OCI-LY1 (cell line): ENCODE measurements at regions not wholly inside any gene's neighbourhood (a gene's known extent, or its start where the extent isn't known, plus 50 kb on each side); places are given as distances from the start of the nearest gene placed in this dataset.

Source experiments
- H2AFZ ChIP-seq: fragments of 200-600 bp; sonication (generic), shearing (Covaris generic); 2 replicates; pipeline ENCODE4 v1.6.0; 2014; ENCODE audit warnings: antibody characterized with exemption, mild to moderate bottlenecking, low read length
- H3F3A ChIP-seq: fragments of 200-600 bp; sonication (generic), shearing (Covaris generic); 2 replicates; pipeline ENCODE4 v1.6.0; 2014; ENCODE audit warnings: mild to moderate bottlenecking, antibody characterized with exemption, low read length, moderate library complexity; ENCODE audit not compliant: insufficient read depth
- H3K27ac ChIP-seq: fragments of 200-600 bp; sonication (generic); 2 replicates; pipeline ENCODE4 v1.5.1; 2014; ENCODE audit warnings: low read length, mixed run types, mild to moderate bottlenecking, low read depth; ENCODE audit not compliant: poor library complexity, severe bottlenecking
- H3K27me3 ChIP-seq: fragments of 200-600 bp; sonication (generic); 2 replicates; pipeline ENCODE4 v1.6.0; 2014; ENCODE audit warnings: antibody characterized with exemption, mild to moderate bottlenecking, low read length, moderate library complexity; ENCODE audit not compliant: insufficient read depth
- H3K36me3 ChIP-seq: fragments of 200-600 bp; sonication (generic); 2 replicates; pipeline ENCODE4 v1.6.1; 2014; ENCODE audit warnings: mild to moderate bottlenecking, antibody characterized with exemption, low read length, moderate library complexity, mixed read lengths; ENCODE audit not compliant: insufficient read depth
- H3K4me1 ChIP-seq: fragments of 200-600 bp; sonication (generic); 2 replicates; pipeline ENCODE4 v1.5.1; 2014; ENCODE audit warnings: mild to moderate bottlenecking, low read length, moderate library complexity; ENCODE audit not compliant: insufficient read depth, severe bottlenecking
- H3K4me2 ChIP-seq: fragments of 200-600 bp; sonication (generic), shearing (Covaris generic); 2 replicates; pipeline ENCODE4 v1.6.1; 2014; ENCODE audit warnings: low read length
- H3K4me3 ChIP-seq: fragments of 200-600 bp; sonication (generic); 2 replicates; pipeline ENCODE4 v1.5.1; 2014; ENCODE audit warnings: low read length, low read depth, mild to moderate bottlenecking, mixed read lengths; ENCODE audit not compliant: poor library complexity, severe bottlenecking
- H3K79me2 ChIP-seq: fragments of 200-600 bp; shearing (Covaris generic); 2 replicates; pipeline ENCODE4 v1.6.1; 2016; ENCODE audit warnings: mixed run types, low read length, mixed read lengths; ENCODE audit not compliant: insufficient read depth
- H3K9ac ChIP-seq: fragments of 200-600 bp; sonication (generic), shearing (Covaris generic); 2 replicates; pipeline ENCODE4 v1.6.1; 2014; ENCODE audit warnings: mild to moderate bottlenecking, low read length, mixed read lengths
- H3K9me2 ChIP-seq: fragments of 200-600 bp; sonication (generic), shearing (Covaris generic); 2 replicates; pipeline ENCODE4 v1.6.1; 2014; ENCODE audit warnings: low read depth, mild to moderate bottlenecking, low read length, mixed read lengths
- H3K9me3 ChIP-seq: fragments of 200-600 bp; shearing (Covaris generic); 2 replicates; pipeline ENCODE4 v1.6.1; 2014; ENCODE audit warnings: low read length, mixed read lengths
- H4K20me1 ChIP-seq: fragments of 200-600 bp; sonication (generic), shearing (Covaris generic); 2 replicates; pipeline ENCODE4 v1.6.0; 2016; ENCODE audit warnings: mild to moderate bottlenecking, low read length; ENCODE audit not compliant: insufficient read depth
- EZH2 ChIP-seq: fragments of 200-600 bp; sonication (generic), shearing (Covaris generic); IDR thresholded peaks from 2 replicates; pipeline ENCODE4 v1.8.0; 2017; ENCODE audit warnings: borderline replicate concordance, mixed run types, mild to moderate bottlenecking, antibody characterized with exemption, low read length, moderate library complexity, mixed read lengths
- TF ChIP-seq, protein P1 (sequence below): fragments of 200-600 bp; sonication (generic), shearing (Covaris generic); IDR thresholded peaks from 2 replicates; pipeline ENCODE4 v1.5.1; 2017; ENCODE audit warnings: mild to moderate bottlenecking, antibody characterized with exemption, low read length, moderate library complexity, mixed read lengths

GRCh38 chr16:63922560-63922959 is 1199.3 kb downstream of the CDH11 start:
- Histone ChIP-seq H3K4me3 (no peak overlapping the region), H3K9ac (no peak overlapping the region), H3K36me3 (no peaks in the 10 kb centered on the region), H3K27ac (no peak overlapping the region), H3K4me2 (no peak overlapping the region), H2AFZ (no peak overlapping the region), H3K27me3 (no peaks in the 10 kb centered on the region), H3F3A (no peaks in the 10 kb centered on the region), H3K4me1 (peaks cover 5% of the 10 kb centered on the region), H3K79me2 (no peaks in the 10 kb centered on the region), H3K9me2 (no peaks in the 10 kb centered on the region), H4K20me1 (no peaks in the 10 kb centered on the region), H3K9me3 (0 out of 2 replicates have a peak, but pooled peaks cover 4% of the 10 kb centered on the region)
- no peak for TF ChIP-seq EZH2
- TF ChIP-seq, protein P1, sequence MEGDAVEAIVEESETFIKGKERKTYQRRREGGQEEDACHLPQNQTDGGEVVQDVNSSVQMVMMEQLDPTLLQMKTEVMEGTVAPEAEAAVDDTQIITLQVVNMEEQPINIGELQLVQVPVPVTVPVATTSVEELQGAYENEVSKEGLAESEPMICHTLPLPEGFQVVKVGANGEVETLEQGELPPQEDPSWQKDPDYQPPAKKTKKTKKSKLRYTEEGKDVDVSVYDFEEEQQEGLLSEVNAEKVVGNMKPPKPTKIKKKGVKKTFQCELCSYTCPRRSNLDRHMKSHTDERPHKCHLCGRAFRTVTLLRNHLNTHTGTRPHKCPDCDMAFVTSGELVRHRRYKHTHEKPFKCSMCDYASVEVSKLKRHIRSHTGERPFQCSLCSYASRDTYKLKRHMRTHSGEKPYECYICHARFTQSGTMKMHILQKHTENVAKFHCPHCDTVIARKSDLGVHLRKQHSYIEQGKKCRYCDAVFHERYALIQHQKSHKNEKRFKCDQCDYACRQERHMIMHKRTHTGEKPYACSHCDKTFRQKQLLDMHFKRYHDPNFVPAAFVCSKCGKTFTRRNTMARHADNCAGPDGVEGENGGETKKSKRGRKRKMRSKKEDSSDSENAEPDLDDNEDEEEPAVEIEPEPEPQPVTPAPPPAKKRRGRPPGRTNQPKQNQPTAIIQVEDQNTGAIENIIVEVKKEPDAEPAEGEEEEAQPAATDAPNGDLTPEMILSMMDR = no peak

GRCh38 chr16:63921737-63922295 is 1200.0 kb downstream of the CDH11 start:
- Histone ChIP-seq H3K27ac (no peak overlapping the region), H3K9ac (no peak overlapping the region), H4K20me1 (no peaks in the 10 kb centered on the region), H3K4me3 (no peak overlapping the region), H3K4me2 (no peak overlapping the region), H3K9me3 (0 out of 2 replicates have a peak, but pooled peaks cover 4% of the 10 kb centered on the region), H3K27me3 (no peaks in the 10 kb centered on the region), H3F3A (no peaks in the 10 kb centered on the region), H3K9me2 (no peaks in the 10 kb centered on the region), H2AFZ (peak overlapping the region; percentile 53; the same call in 1 of the 2 replicates), H3K79me2 (no peaks in the 10 kb centered on the region), H3K36me3 (no peaks in the 10 kb centered on the region), H3K4me1 (peaks cover 5% of the 10 kb centered on the region)
- no peak for TF ChIP-seq EZH2
- TF ChIP-seq, protein P1 = no peak

- no peaks in the 10 kb centered on the region for H4K20me1 ChIP-seq
- no peaks in the 10 kb centered on the region for H3K79me2 ChIP-seq
- H3K9me2 ChIP-seq = no peaks in the 10 kb centered on the region
- H2AFZ ChIP-seq = no peak overlapping the region
- no peaks in the 10 kb centered on the region for H3K36me3 ChIP-seq
- no peak for TF ChIP-seq EZH2
- TF ChIP-seq, protein P1 = no peak
- H3K4me2 ChIP-seq = no peak overlapping the region
- H3K4me3 ChIP-seq = no peak overlapping the region
- H3F3A ChIP-seq = no peaks in the 10 kb centered on the region
- no peaks in the 10 kb centered on the region for H3K9me3 ChIP-seq
- H3K27me3 ChIP-seq = no peaks in the 10 kb centered on the region
- no peaks in the 10 kb centered on the region for H3K4me1 ChIP-seq
- no peak overlapping the region for H3K27ac ChIP-seq
- H3K9ac ChIP-seq = no peak overlapping the region
Measured at GRCh38 chr16:63913290-63913689, 1208.6 kb downstream of the CDH11 start.
